Stimulated activated CD8-positive, alpha-beta memory T cell treated with anti-CD3 and anti-CD28 coated beads, Interleukin-15, amount 100 ng/mL, for 4 hours (primary cell): ENCODE measurements at regions not wholly inside any gene's neighbourhood (a gene's known extent, or its start where the extent isn't known, plus 50 kb on each side); places are given as distances from the start of the nearest gene placed in this dataset.

Source experiments
- DNase-seq, 2 donors: peaks; one replicate each; pipeline ENCODE4 v3.0.0-alpha.2; 2020; ENCODE audit warnings: low read depth in 2 of 2

- DNase-seq, result no peak
These were observed 608.1 kb downstream of the QKI start for GRCh38 chr6:164022632-164023031.

- DNase-seq, result no peak
These were observed 607.2 kb downstream of the QKI start for GRCh38 chr6:164021589-164022250.

- no peak for DNase-seq
These were observed 605.6 kb downstream of the QKI start for GRCh38 chr6:164020142-164020541.

- no peak for DNase-seq
These were observed 603.6 kb downstream of the QKI start for GRCh38 chr6:164018133-164018532.

GRCh38 chr6:164016056-164016455 lies 601.5 kb downstream of the QKI start:
- DNase-seq, result no peak

GRCh38 chr6:164015088-164015484 lies 600.6 kb downstream of the QKI start:
- no peak for DNase-seq

GRCh38 chr6:164014346-164015087 lies 600.0 kb downstream of the QKI start:
- DNase-seq, result no peak

- no peak for DNase-seq
These were observed 599.1 kb downstream of the QKI start for GRCh38 chr6:164013480-164014208.

- no peak for DNase-seq
These were observed 596.8 kb downstream of the QKI start for GRCh38 chr6:164011321-164011720.

- DNase-seq, result no peak
These were observed 596.1 kb downstream of the QKI start for GRCh38 chr6:164010441-164011103.

- DNase-seq, result no peak
These were observed 594.4 kb downstream of the QKI start for GRCh38 chr6:164008902-164009301.

- no peak for DNase-seq
These were observed 593.4 kb downstream of the QKI start for GRCh38 chr6:164007881-164008280.

GRCh38 chr6:164006459-164006858 lies 591.9 kb downstream of the QKI start:
- DNase-seq, result no peak

GRCh38 chr6:164005004-164005711 lies 590.6 kb downstream of the QKI start:
- no peak for DNase-seq

- no peak for DNase-seq
These were observed 585.8 kb downstream of the QKI start for GRCh38 chr6:164000276-164000675.

GRCh38 chr6:163999475-164000125 lies 585.1 kb downstream of the QKI start:
- DNase-seq, result no peak

- DNase-seq, result no peak
These were observed 584.0 kb downstream of the QKI start for GRCh38 chr6:163998496-163998895.

GRCh38 chr6:163996491-163996890 lies 582.0 kb downstream of the QKI start:
- DNase-seq, result no peak

- DNase-seq, result no peak
These were observed 580.0 kb downstream of the QKI start for GRCh38 chr6:163994566-163994965.

- no peak for DNase-seq
These were observed 578.2 kb downstream of the QKI start for GRCh38 chr6:163992701-163993100.

GRCh38 chr6:163992056-163992455 lies 577.5 kb downstream of the QKI start:
- no peak for DNase-seq
